Prostate gland (tissue), 2 donors: ENCODE measurements at regions not wholly inside any gene's neighbourhood (a gene's known extent, or its start where the extent isn't known, plus 50 kb on each side); places are given as distances from the start of the nearest gene placed in this dataset.

Experiments used
- POLR2A ChIP-seq: fragments of 450-650 bp; IDR thresholded peaks from one replicate; pipeline ENCODE4 v1.6.1; 2016; ENCODE audit warnings: antibody characterized with exemption, mild to moderate bottlenecking
- POLR2AphosphoS5 ChIP-seq: sonication (generic); formaldehyde crosslinking; IDR thresholded peaks from one replicate; pipeline ENCODE4 v1.6.1; 2017; ENCODE audit warnings: antibody characterized with exemption
- TF ChIP-seq, protein P1 (sequence below), 4 experiments: fragments of 200-600 bp in 2 of 4; fragments of 450-650 bp in 2 of 4; sonication (generic) in 2 of 4; IDR thresholded peaks; 1 replicate in 3 of 4; 2 replicates in 1 of 4; pipeline ENCODE4 v1.5.1; 2016 to 2019; ENCODE audit warnings: antibody characterized with exemption in 4 of 4, mild to moderate bottlenecking in 2 of 4, moderate library complexity in 2 of 4

DNA sequence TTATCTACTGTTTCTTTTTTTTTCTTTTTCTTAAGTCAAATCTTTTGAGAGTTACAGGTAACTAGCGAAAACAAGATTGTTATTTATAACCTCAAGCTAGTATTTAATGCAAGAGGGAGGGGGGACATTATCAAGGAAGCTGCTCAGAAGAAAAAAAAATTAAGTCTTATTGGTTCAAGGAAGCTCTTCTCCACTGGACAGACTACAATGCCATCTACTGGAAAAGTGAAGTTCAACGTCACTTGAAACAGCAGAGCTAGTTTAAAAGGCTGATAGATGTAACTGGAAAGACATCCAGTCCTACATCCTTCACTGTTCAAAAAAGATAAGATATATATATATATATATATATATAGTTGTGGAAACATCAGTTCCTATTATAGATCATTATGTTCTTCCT lies 418.0 kb upstream of the PSMD7 start:
- TF ChIP-seq, protein P1, sequence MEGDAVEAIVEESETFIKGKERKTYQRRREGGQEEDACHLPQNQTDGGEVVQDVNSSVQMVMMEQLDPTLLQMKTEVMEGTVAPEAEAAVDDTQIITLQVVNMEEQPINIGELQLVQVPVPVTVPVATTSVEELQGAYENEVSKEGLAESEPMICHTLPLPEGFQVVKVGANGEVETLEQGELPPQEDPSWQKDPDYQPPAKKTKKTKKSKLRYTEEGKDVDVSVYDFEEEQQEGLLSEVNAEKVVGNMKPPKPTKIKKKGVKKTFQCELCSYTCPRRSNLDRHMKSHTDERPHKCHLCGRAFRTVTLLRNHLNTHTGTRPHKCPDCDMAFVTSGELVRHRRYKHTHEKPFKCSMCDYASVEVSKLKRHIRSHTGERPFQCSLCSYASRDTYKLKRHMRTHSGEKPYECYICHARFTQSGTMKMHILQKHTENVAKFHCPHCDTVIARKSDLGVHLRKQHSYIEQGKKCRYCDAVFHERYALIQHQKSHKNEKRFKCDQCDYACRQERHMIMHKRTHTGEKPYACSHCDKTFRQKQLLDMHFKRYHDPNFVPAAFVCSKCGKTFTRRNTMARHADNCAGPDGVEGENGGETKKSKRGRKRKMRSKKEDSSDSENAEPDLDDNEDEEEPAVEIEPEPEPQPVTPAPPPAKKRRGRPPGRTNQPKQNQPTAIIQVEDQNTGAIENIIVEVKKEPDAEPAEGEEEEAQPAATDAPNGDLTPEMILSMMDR (IDR thresholded peaks at IDR 0.05): peak in 3 of 4 experiments; percentile 38 to 67 (median 56)
- TF ChIP-seq POLR2A: no peak
- TF ChIP-seq POLR2AphosphoS5: no peak
